ENCODE measurements at regions not wholly inside any gene's neighbourhood (a gene's known extent, or its start where the extent isn't known, plus 50 kb on each side); places are given as distances from the start of the nearest gene placed in this dataset.

DNA sequence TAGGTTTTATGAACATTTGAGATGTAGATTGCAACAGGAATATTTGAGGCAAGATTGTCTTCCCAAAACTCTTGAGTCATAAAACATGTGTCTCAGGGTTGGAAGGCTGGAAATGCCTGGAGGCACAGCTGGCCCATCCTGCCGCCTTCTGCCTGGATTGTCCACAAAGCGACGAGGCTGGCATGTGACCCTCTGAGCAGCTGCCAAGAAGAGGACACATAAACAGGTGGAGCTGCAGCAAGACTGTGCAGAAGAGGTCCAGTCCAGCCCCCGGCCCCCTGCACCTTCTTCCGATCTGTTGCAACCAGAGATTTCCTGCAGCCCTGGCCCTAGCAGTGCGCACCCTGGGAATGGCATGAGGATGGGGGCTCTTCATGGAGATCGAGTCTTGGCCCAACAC, 101.9 kb upstream of the BCOR start:
- Histone ChIP-seq H3K27me3 (replicated peaks; ENCODE audit: insufficient read depth) (no peaks in the 10 kb centered on the region), H3K4me1 (replicated peaks) (no peaks in the 10 kb centered on the region), H3K9me3 (no peaks in the 10 kb centered on the region), H3K4me3 (no peak overlapping the region), H3K36me3 (no peaks in the 10 kb centered on the region), H3K27ac (no peak overlapping the region)
- TF ChIP-seq, protein P1, sequence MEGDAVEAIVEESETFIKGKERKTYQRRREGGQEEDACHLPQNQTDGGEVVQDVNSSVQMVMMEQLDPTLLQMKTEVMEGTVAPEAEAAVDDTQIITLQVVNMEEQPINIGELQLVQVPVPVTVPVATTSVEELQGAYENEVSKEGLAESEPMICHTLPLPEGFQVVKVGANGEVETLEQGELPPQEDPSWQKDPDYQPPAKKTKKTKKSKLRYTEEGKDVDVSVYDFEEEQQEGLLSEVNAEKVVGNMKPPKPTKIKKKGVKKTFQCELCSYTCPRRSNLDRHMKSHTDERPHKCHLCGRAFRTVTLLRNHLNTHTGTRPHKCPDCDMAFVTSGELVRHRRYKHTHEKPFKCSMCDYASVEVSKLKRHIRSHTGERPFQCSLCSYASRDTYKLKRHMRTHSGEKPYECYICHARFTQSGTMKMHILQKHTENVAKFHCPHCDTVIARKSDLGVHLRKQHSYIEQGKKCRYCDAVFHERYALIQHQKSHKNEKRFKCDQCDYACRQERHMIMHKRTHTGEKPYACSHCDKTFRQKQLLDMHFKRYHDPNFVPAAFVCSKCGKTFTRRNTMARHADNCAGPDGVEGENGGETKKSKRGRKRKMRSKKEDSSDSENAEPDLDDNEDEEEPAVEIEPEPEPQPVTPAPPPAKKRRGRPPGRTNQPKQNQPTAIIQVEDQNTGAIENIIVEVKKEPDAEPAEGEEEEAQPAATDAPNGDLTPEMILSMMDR (IDR thresholded peaks at IDR 0.05), result no peak
- no peak for TF ChIP-seq POLR2AphosphoS5 (IDR thresholded peaks at IDR 0.05)
- TF ChIP-seq POLR2A (IDR thresholded peaks at IDR 0.05), result no peak
- no peak for DNase-seq (ENCODE audit: low spot score)
- intact Hi-C loops (cut with DNase I), result no loop called here
- WGBS, result 63% methylated on average over 6 of the region's 7 CpGs

- DNase-seq (ENCODE audit: low spot score), result no peak
- H3K27ac ChIP-seq, result no peak overlapping the region
- intact Hi-C loops (cut with DNase I), result no loop called here
- H3K4me3 ChIP-seq, result no peak overlapping the region
- no peaks in the 10 kb centered on the region for H3K27me3 ChIP-seq (replicated peaks; ENCODE audit: insufficient read depth)
- H3K36me3 ChIP-seq, result no peaks in the 10 kb centered on the region
- no peaks in the 10 kb centered on the region for H3K4me1 ChIP-seq (replicated peaks)
- TF ChIP-seq, protein P1 (IDR thresholded peaks at IDR 0.05), result no peak
- TF ChIP-seq POLR2AphosphoS5 (IDR thresholded peaks at IDR 0.05) (no peak), POLR2A (IDR thresholded peaks at IDR 0.05) (no peak)
- WGBS, result 90% methylated on average over 6 of the region's 6 CpGs
- H3K9me3 ChIP-seq, result no peaks in the 10 kb centered on the region
Measured at GRCh38 chrX:40197071-40197470, 99.3 kb upstream of the BCOR start.

DNA sequence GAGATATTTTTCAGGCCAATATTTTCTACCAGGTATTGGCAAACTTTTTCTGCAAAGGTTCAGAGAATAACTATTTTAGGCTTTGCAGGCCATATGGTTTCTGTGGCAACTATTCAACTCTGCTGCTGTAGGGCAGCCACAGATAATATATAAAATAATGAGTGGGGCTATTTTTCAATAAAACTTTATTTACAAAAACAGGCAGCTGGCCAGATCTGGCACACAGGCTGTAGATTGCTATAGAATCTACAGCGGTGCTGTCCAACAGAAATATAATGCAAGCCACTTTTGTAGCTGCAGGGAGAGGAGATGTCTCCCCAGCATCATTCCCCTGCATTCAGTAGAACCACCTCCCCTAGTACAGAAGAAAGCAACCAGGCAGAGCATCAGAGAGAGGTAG, 97.6 kb upstream of the BCOR start:
- no peak for DNase-seq (ENCODE audit: low spot score)
- WGBS, result 79% methylated on average over 1 of the region's 1 CpG
- intact Hi-C loops (cut with DNase I), result no loop called here

DNA sequence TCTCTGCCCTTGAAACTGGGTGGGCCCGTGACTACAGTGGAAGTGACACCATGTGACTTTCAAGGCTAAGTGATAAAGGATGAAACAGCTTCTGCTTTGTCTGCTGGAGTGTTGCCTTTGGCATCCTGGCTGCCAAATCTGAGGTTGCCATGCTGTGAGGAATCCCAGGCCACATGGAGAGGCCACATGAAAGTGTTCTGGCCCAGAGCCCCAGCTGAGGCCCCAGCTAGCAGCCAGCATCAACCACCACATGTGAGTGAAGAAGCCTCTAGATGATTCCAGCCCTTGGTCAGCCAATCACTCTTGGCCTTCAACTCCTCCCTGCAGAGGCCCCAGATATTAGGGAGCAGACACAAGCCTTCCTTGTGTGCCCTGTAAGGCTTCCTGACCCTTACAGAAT, 94.4 kb upstream of the BCOR start:
- H3K4me1 ChIP-seq (replicated peaks), result no peaks in the 10 kb centered on the region
- H3K27ac ChIP-seq, result no peak overlapping the region
- 100% methylated on average over 1 of the region's 1 CpG for WGBS
- no peaks in the 10 kb centered on the region for H3K9me3 ChIP-seq
- intact Hi-C loops (cut with DNase I), result no loop called here
- DNase-seq (ENCODE audit: low spot score), result no peak
- no peaks in the 10 kb centered on the region for H3K27me3 ChIP-seq (replicated peaks; ENCODE audit: insufficient read depth)
- H3K4me3 ChIP-seq, result no peak overlapping the region
- TF ChIP-seq POLR2AphosphoS5 (IDR thresholded peaks at IDR 0.05) (no peak), POLR2A (IDR thresholded peaks at IDR 0.05) (no peak)
- TF ChIP-seq, protein P1 (IDR thresholded peaks at IDR 0.05), result no peak
- H3K36me3 ChIP-seq, result no peaks in the 10 kb centered on the region

More for the DNA sequence above, 97.6 kb upstream of the BCOR start:
- Histone ChIP-seq H3K4me1 (replicated peaks) (no peaks in the 10 kb centered on the region), H3K27ac (no peak overlapping the region), H3K9me3 (no peaks in the 10 kb centered on the region), H3K36me3 (no peaks in the 10 kb centered on the region), H3K27me3 (replicated peaks; ENCODE audit: insufficient read depth) (no peaks in the 10 kb centered on the region), H3K4me3 (no peak overlapping the region)
- TF ChIP-seq POLR2AphosphoS5 (IDR thresholded peaks at IDR 0.05) (no peak), POLR2A (IDR thresholded peaks at IDR 0.05) (no peak)
- TF ChIP-seq, protein P1 (IDR thresholded peaks at IDR 0.05), result no peak

GRCh38 chrX:40189637-40190036, 91.9 kb upstream of the BCOR start:
- WGBS, result 71% methylated on average over 4 of the region's 4 CpGs
- no peaks in the 10 kb centered on the region for H3K36me3 ChIP-seq
- H3K9me3 ChIP-seq, result no peaks in the 10 kb centered on the region
- no peaks in the 10 kb centered on the region for H3K27me3 ChIP-seq (replicated peaks; ENCODE audit: insufficient read depth)
- H3K27ac ChIP-seq, result no peak overlapping the region
- TF ChIP-seq, protein P1 (IDR thresholded peaks at IDR 0.05), result no peak
- TF ChIP-seq POLR2AphosphoS5 (IDR thresholded peaks at IDR 0.05), result no peak
- TF ChIP-seq POLR2A (IDR thresholded peaks at IDR 0.05), result no peak
- no peak for DNase-seq (ENCODE audit: low spot score)
- no peaks in the 10 kb centered on the region for H3K4me1 ChIP-seq (replicated peaks)
- intact Hi-C loops (cut with DNase I), result no loop called here
- H3K4me3 ChIP-seq, result no peak overlapping the region
